GM23338 (cell line): ENCODE measurements at regions not wholly inside any gene's neighbourhood (a gene's known extent, or its start where the extent isn't known, plus 50 kb on each side); places are given as distances from the start of the nearest gene placed in this dataset.

Source experiments
- ATAC-seq: fragments of 200-7000 bp; cut with Tn5 transposase; 3 replicates; pipeline ENCODE4 v1.9.1; 2020
- DNase-seq: peaks from one replicate; pipeline ENCODE4 v3.0.0-alpha.2; 2015; ENCODE audit warnings: low spot score
- H2AFZ ChIP-seq: fragments of 200-600 bp; sonication (generic); 2 replicates; pipeline ENCODE4 v1.8.0; 2016; ENCODE audit warnings: antibody characterized with exemption, mild to moderate bottlenecking, moderate library complexity
- H3F3A ChIP-seq: fragments of 200-600 bp; sonication (generic); replicated peaks from 2 replicates; pipeline ENCODE4 v1.8.0; 2017; ENCODE audit warnings: antibody characterized with exemption, mixed run types, low read depth
- H3K27ac ChIP-seq: fragments of 200-600 bp; sonication (generic); 2 replicates; pipeline ENCODE4 v1.6.1; 2016; ENCODE audit warnings: low read depth
- H3K27me3 ChIP-seq: fragments of 200-600 bp; sonication (generic); 2 replicates; pipeline ENCODE4 v1.8.0; 2016; ENCODE audit warnings: mild to moderate bottlenecking, mixed run types, moderate library complexity; ENCODE audit not compliant: insufficient read depth
- H3K36me3 ChIP-seq: fragments of 200-600 bp; sonication (generic); 2 replicates; pipeline ENCODE4 v1.8.0; 2016; ENCODE audit warnings: mild to moderate bottlenecking; ENCODE audit not compliant: insufficient read depth
- H3K4me1 ChIP-seq: fragments of 200-600 bp; sonication (generic); 2 replicates; pipeline ENCODE4 v1.8.0; 2016; ENCODE audit warnings: mild to moderate bottlenecking, moderate library complexity; ENCODE audit not compliant: insufficient read depth
- H3K4me2 ChIP-seq: fragments of 200-600 bp; sonication (generic); 2 replicates; pipeline ENCODE4 v1.7.1; 2017; ENCODE audit warnings: mixed run types
- H3K4me3 ChIP-seq: fragments of 200-600 bp; sonication (generic); 2 replicates; pipeline ENCODE4 v1.6.1; 2016; ENCODE audit warnings: mixed run types
- H3K79me2 ChIP-seq: fragments of 200-600 bp; sonication (generic); replicated peaks from 2 replicates; pipeline ENCODE4 v1.8.0; 2017; ENCODE audit warnings: mild to moderate bottlenecking; ENCODE audit not compliant: insufficient read depth
- H3K9me2 ChIP-seq: fragments of 200-600 bp; sonication (generic); 2 replicates; pipeline ENCODE4 v1.8.0; 2017; ENCODE audit not compliant: insufficient read depth
- H4K20me1 ChIP-seq: fragments of 200-600 bp; sonication (generic); replicated peaks from 2 replicates; pipeline ENCODE4 v1.8.0; 2017; ENCODE audit warnings: mild to moderate bottlenecking; ENCODE audit not compliant: insufficient read depth
- H3K27ac Mint-ChIP-seq: 2 replicates; pipeline ENCODE4 v1.8.0; 2020; ENCODE audit warnings: inconsistent platforms, mild to moderate bottlenecking, moderate library complexity, mixed read lengths
- H3K27me3 Mint-ChIP-seq: 3 replicates; pipeline ENCODE4 v1.8.0; 2022; ENCODE audit warnings: low read depth, mild to moderate bottlenecking, moderate library complexity, mixed read lengths, inconsistent platforms; ENCODE audit not compliant: insufficient read depth, poor library complexity
- H3K36me3 Mint-ChIP-seq: 3 replicates; pipeline ENCODE4 v1.8.0; 2021; ENCODE audit warnings: low read depth, mild to moderate bottlenecking, inconsistent platforms, moderate library complexity, mixed read lengths
- H3K4me1 Mint-ChIP-seq: 3 replicates; pipeline ENCODE4 v1.8.0; 2020; ENCODE audit warnings: mild to moderate bottlenecking, inconsistent platforms, mixed read lengths
- H3K4me3 Mint-ChIP-seq: 3 replicates; pipeline ENCODE4 v1.8.0; 2021; ENCODE audit warnings: moderate library complexity, mild to moderate bottlenecking, inconsistent platforms, mixed read lengths
- H3K9me3 Mint-ChIP-seq: 3 replicates; pipeline ENCODE4 v1.8.0; 2020; ENCODE audit warnings: moderate library complexity, mild to moderate bottlenecking, inconsistent platforms, mixed read lengths
- EZH2 ChIP-seq: fragments of 200-600 bp; sonication (generic); IDR thresholded peaks from one replicate; pipeline ENCODE4 v1.8.0; 2017; ENCODE audit warnings: antibody characterized with exemption, mild to moderate bottlenecking, low read depth; ENCODE audit not compliant: unreplicated experiment
- EZH2phosphoT487 ChIP-seq: fragments of 200-600 bp; sonication (generic); IDR thresholded peaks from one replicate; pipeline ENCODE4 v1.8.1; 2018; ENCODE audit warnings: antibody characterized with exemption; ENCODE audit not compliant: unreplicated experiment
- NANOG ChIP-seq: IDR thresholded peaks from 2 replicates; pipeline ENCODE4 v1.6.1; 2016; ENCODE audit warnings: antibody characterized with exemption, borderline replicate concordance
- POLR2AphosphoS5 ChIP-seq: IDR thresholded peaks from 2 replicates; pipeline ENCODE4 v1.6.1; 2016; ENCODE audit warnings: antibody characterized with exemption, low read depth
- TF ChIP-seq, protein P1 (sequence below), 2 experiments: fragments of 200-600 bp in 1 of 2; sonication (generic) in 1 of 2; conservative IDR thresholded peaks; 2 replicates each; pipeline versions ENCODE4 v1.5.1 to v1.6.1; 2016 to 2017; ENCODE audit warnings: antibody characterized with exemption in 2 of 2, low read depth in 2 of 2, mild to moderate bottlenecking in 2 of 2, moderate library complexity in 1 of 2
- TF ChIP-seq, protein P2 (sequence below): IDR thresholded peaks from 2 replicates; pipeline ENCODE4 v1.6.1; 2016; ENCODE audit warnings: antibody characterized with exemption
- TF ChIP-seq, protein P3 (sequence below): IDR thresholded peaks from one replicate; pipeline ENCODE4 v1.6.1; 2018; ENCODE audit warnings: antibody characterized with exemption; ENCODE audit not compliant: unreplicated experiment
- TF ChIP-seq, protein P4 (sequence below): fragments of 250-450 bp; sonication (Bioruptor Pico); IDR thresholded peaks from 2 replicates; pipeline ENCODE4 v1.5.0; 2020; ENCODE audit warnings: mild to moderate bottlenecking, moderate library complexity

DNA sequence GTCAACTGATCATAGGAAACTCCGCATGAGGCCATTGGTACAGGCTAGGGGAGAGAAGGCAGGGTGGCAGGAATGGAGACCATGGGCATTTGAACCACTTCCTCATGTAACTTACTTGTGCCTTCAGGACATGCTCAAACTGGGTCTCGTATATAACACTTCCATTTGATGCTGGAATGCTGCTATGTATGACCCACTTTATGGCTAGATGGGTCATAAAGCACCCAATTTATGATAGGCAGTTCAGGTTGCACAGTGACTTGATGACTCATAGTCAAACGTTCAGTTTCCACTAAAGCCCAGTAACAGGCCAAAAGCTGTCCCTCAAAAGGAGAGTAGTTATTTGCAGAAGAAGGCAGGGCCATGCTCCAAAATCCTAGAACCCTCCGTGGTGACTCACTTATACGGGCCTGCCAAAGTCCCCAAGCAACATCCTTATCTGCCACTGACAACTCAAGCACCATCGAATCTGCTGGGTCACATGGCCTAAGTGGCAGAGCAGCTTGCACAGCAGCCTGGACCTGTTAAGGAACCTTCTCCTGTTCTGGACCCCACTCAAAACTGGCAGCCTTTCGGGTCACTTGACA is 236.4 kb downstream of the ZC4H2 start (continued):
- TF ChIP-seq, protein P1, sequence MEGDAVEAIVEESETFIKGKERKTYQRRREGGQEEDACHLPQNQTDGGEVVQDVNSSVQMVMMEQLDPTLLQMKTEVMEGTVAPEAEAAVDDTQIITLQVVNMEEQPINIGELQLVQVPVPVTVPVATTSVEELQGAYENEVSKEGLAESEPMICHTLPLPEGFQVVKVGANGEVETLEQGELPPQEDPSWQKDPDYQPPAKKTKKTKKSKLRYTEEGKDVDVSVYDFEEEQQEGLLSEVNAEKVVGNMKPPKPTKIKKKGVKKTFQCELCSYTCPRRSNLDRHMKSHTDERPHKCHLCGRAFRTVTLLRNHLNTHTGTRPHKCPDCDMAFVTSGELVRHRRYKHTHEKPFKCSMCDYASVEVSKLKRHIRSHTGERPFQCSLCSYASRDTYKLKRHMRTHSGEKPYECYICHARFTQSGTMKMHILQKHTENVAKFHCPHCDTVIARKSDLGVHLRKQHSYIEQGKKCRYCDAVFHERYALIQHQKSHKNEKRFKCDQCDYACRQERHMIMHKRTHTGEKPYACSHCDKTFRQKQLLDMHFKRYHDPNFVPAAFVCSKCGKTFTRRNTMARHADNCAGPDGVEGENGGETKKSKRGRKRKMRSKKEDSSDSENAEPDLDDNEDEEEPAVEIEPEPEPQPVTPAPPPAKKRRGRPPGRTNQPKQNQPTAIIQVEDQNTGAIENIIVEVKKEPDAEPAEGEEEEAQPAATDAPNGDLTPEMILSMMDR (conservative IDR thresholded peaks at IDR 0.05; ENCODE audit: low read depth in 2 of 2) = no peak
- TF ChIP-seq, protein P2, sequence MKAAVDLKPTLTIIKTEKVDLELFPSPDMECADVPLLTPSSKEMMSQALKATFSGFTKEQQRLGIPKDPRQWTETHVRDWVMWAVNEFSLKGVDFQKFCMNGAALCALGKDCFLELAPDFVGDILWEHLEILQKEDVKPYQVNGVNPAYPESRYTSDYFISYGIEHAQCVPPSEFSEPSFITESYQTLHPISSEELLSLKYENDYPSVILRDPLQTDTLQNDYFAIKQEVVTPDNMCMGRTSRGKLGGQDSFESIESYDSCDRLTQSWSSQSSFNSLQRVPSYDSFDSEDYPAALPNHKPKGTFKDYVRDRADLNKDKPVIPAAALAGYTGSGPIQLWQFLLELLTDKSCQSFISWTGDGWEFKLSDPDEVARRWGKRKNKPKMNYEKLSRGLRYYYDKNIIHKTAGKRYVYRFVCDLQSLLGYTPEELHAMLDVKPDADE = no peak

DNA sequence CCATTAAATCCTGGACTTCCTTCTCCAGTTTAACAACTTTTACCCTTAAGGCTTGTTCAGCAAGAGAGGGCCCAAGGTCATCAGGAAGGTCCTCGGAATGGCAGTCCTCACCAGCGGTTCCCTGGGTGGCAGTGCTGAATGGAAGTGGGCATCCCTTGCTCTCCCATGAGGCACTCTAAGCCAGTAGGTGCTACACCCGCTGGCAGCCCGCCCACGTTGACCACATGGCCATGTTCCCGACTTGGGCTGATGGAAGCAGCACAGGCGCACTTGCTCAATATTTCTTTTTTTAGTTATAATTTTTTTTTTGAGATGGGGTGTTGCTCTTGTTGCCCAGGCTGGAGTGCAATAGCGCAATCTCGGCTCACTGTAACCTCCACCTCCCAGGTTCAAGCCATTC is 277.9 kb downstream of the ZC4H2 start:
- no peaks in the 10 kb centered on the region for H3F3A ChIP-seq
- DNase-seq (no peak), ATAC-seq (no peak)
- H3K9me2 ChIP-seq = no peaks in the 10 kb centered on the region
- Mint-ChIP-seq H3K27me3 (no peaks in the 10 kb centered on the region), H3K9me3 (peaks cover 53% of the 10 kb centered on the region), H3K27ac (no peak overlapping the region), H3K36me3 (peaks cover 6% of the 10 kb centered on the region; the same call in 2 of the 3 replicates), H3K4me3 (no peak overlapping the region), H3K4me1 (no peaks in the 10 kb centered on the region)
- H3K36me3 ChIP-seq = no peaks in the 10 kb centered on the region
- H2AFZ ChIP-seq = no peak overlapping the region
- H3K4me3 ChIP-seq = no peak overlapping the region
- H3K27ac ChIP-seq = no peak overlapping the region
- H4K20me1 ChIP-seq = no peaks in the 10 kb centered on the region
- H3K27me3 ChIP-seq = no peaks in the 10 kb centered on the region
- TF ChIP-seq, protein P3, sequence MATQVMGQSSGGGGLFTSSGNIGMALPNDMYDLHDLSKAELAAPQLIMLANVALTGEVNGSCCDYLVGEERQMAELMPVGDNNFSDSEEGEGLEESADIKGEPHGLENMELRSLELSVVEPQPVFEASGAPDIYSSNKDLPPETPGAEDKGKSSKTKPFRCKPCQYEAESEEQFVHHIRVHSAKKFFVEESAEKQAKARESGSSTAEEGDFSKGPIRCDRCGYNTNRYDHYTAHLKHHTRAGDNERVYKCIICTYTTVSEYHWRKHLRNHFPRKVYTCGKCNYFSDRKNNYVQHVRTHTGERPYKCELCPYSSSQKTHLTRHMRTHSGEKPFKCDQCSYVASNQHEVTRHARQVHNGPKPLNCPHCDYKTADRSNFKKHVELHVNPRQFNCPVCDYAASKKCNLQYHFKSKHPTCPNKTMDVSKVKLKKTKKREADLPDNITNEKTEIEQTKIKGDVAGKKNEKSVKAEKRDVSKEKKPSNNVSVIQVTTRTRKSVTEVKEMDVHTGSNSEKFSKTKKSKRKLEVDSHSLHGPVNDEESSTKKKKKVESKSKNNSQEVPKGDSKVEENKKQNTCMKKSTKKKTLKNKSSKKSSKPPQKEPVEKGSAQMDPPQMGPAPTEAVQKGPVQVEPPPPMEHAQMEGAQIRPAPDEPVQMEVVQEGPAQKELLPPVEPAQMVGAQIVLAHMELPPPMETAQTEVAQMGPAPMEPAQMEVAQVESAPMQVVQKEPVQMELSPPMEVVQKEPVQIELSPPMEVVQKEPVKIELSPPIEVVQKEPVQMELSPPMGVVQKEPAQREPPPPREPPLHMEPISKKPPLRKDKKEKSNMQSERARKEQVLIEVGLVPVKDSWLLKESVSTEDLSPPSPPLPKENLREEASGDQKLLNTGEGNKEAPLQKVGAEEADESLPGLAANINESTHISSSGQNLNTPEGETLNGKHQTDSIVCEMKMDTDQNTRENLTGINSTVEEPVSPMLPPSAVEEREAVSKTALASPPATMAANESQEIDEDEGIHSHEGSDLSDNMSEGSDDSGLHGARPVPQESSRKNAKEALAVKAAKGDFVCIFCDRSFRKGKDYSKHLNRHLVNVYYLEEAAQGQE = no peak
- no peak for TF ChIP-seq NANOG
- TF ChIP-seq POLR2AphosphoS5 = no peak
- TF ChIP-seq, protein P2 = no peak
- TF ChIP-seq, protein P4, sequence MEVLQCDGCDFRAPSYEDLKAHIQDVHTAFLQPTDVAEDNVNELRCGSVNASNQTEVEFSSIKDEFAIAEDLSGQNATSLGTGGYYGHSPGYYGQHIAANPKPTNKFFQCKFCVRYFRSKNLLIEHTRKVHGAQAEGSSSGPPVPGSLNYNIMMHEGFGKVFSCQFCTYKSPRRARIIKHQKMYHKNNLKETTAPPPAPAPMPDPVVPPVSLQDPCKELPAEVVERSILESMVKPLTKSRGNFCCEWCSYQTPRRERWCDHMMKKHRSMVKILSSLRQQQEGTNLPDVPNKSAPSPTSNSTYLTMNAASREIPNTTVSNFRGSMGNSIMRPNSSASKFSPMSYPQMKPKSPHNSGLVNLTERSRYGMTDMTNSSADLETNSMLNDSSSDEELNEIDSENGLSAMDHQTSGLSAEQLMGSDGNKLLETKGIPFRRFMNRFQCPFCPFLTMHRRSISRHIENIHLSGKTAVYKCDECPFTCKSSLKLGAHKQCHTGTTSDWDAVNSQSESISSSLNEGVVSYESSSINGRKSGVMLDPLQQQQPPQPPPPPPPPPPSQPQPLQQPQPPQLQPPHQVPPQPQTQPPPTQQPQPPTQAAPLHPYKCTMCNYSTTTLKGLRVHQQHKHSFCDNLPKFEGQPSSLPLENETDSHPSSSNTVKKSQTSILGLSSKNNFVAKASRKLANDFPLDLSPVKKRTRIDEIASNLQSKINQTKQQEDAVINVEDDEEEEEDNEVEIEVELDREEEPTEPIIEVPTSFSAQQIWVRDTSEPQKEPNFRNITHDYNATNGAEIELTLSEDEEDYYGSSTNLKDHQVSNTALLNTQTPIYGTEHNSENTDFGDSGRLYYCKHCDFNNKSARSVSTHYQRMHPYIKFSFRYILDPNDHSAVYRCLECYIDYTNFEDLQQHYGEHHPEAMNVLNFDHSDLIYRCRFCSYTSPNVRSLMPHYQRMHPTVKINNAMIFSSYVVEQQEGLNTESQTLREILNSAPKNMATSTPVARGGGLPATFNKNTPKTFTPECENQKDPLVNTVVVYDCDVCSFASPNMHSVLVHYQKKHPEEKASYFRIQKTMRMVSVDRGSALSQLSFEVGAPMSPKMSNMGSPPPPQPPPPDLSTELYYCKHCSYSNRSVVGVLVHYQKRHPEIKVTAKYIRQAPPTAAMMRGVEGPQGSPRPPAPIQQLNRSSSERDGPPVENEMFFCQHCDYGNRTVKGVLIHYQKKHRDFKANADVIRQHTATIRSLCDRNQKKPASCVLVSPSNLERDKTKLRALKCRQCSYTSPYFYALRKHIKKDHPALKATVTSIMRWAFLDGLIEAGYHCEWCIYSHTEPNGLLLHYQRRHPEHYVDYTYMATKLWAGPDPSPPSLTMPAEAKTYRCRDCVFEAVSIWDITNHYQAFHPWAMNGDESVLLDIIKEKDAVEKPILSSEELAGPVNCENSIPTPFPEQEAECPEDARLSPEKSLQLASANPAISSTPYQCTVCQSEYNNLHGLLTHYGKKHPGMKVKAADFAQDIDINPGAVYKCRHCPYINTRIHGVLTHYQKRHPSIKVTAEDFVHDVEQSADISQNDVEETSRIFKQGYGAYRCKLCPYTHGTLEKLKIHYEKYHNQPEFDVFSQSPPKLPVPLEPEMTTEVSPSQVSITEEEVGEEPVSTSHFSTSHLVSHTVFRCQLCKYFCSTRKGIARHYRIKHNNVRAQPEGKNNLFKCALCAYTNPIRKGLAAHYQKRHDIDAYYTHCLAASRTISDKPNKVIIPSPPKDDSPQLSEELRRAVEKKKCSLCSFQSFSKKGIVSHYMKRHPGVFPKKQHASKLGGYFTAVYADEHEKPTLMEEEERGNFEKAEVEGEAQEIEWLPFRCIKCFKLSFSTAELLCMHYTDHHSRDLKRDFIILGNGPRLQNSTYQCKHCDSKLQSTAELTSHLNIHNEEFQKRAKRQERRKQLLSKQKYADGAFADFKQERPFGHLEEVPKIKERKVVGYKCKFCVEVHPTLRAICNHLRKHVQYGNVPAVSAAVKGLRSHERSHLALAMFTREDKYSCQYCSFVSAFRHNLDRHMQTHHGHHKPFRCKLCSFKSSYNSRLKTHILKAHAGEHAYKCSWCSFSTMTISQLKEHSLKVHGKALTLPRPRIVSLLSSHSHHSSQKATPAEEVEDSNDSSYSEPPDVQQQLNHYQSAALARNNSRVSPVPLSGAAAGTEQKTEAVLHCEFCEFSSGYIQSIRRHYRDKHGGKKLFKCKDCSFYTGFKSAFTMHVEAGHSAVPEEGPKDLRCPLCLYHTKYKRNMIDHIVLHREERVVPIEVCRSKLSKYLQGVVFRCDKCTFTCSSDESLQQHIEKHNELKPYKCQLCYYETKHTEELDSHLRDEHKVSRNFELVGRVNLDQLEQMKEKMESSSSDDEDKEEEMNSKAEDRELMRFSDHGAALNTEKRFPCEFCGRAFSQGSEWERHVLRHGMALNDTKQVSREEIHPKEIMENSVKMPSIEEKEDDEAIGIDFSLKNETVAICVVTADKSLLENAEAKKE (CRISPR knock-in tag) = no peak
- TF ChIP-seq EZH2phosphoT487 = no peak
- no peak for TF ChIP-seq EZH2
- no peak overlapping the region for H3K4me2 ChIP-seq
- no peaks in the 10 kb centered on the region for H3K4me1 ChIP-seq
- no peaks in the 10 kb centered on the region for H3K79me2 ChIP-seq
